Heart left ventricle (tissue), 16 donors: ENCODE measurements at regions not wholly inside any gene's neighbourhood (a gene's known extent, or its start where the extent isn't known, plus 50 kb on each side); places are given as distances from the start of the nearest gene placed in this dataset.

Source experiments
- ATAC-seq, 4 donors: fragments of 200-7000 bp; cut with Tn5 transposase; one replicate each; pipeline ENCODE4 v1.9.1; 2020 to 2022; ENCODE audit warnings: moderate library complexity in 4 of 4, mild to moderate bottlenecking in 3 of 4, moderate number of reproducible peaks in 1 of 4
- DNase-seq, 5 donors: peaks; one replicate each; pipeline ENCODE4 v3.0.0-alpha.2; 2020
- H3K27ac ChIP-seq, 12 donors: fragments of 200-600 bp; sonication (generic) in 4 of 12; one replicate each; pipeline versions ENCODE4 v1.5.0 to v1.8.0; 2016 to 2022; ENCODE audit warnings: mild to moderate bottlenecking in 2 of 12
- H3K27me3 ChIP-seq, 9 donors: fragments of 200-600 bp; sonication (generic) in 2 of 9; one replicate each; pipeline versions ENCODE4 v1.5.1 to v1.8.0; 2016 to 2022; ENCODE audit warnings: mild to moderate bottlenecking in 3 of 9
- H3K36me3 ChIP-seq, 9 donors: fragments of 200-600 bp; sonication (generic) in 2 of 9; one replicate each; pipeline versions ENCODE4 v1.5.0 to v1.8.0; 2018 to 2022; ENCODE audit warnings: mild to moderate bottlenecking in 2 of 9
- H3K4me1 ChIP-seq, 12 donors: fragments of 200-600 bp; sonication (generic) in 4 of 12; one replicate each; pipeline versions ENCODE4 v1.5.0 to v1.8.0; 2016 to 2022; ENCODE audit warnings: mild to moderate bottlenecking in 3 of 12
- H3K4me3 ChIP-seq, 12 donors: fragments of 200-600 bp; sonication (generic) in 4 of 12; one replicate each; pipeline versions ENCODE4 v1.5.0 to v1.8.0; 2017 to 2022; ENCODE audit warnings: mild to moderate bottlenecking in 9 of 12, moderate library complexity in 4 of 12
- H3K9me3 ChIP-seq, 12 donors: fragments of 200-600 bp; sonication (generic) in 4 of 12; one replicate each; pipeline versions ENCODE4 v1.5.0 to v1.8.0; 2016 to 2022; ENCODE audit warnings: mild to moderate bottlenecking in 1 of 12
- CTCF ChIP-seq, 12 donors: fragments of 200-600 bp; sonication (generic) in 4 of 12; IDR thresholded peaks; one replicate each; pipeline versions ENCODE4 v1.5.0 to v1.8.0; 2018 to 2022; ENCODE audit warnings: antibody characterized with exemption in 12 of 12, mild to moderate bottlenecking in 5 of 12
- POLR2A ChIP-seq, 2 donors: fragments of 450-650 bp; IDR thresholded peaks; one replicate each; pipeline ENCODE4 v1.6.1; 2017; ENCODE audit warnings: antibody characterized with exemption in 2 of 2, mild to moderate bottlenecking in 2 of 2, moderate library complexity in 2 of 2
- WGBS, 4 donors: extraction: QIAGEN DNeasy Blood & Tissue Kit in 2 of 4; methylation state at CpG; one replicate each; pipeline versions ENCODE4 v1.1.5 to v1.1.7; 2013 to 2018; 5-methylcytosine and 5-hydroxymethylcytosine counted together
- intact Hi-C, 10 donors: fragments of 100-400 bp; cut with DNase I; formaldehyde crosslinking; loops; one replicate each; pipeline versions ENCODE4 v1.11.1 to v1.14.2; 2022
- donor health status: ischemic (EF 13 %, LVEDD 7.1; RV severe dilation, severe dysfunction).
- donor health status: healthy with polysubstance abuse.
- donor health status: DM: no; HTN: yes; CAD: no.
- donor health status: DM: no; HTN: no; CAD: no.
- donor health status: ischemic (EF 25% LVEDD 6.9; RV normal size, moderate dysfunction).
- donor health status: ischemic (EF 25% LVEDD 5.7; RV mildly dilated, moderate dysfunction).
- donor health status: healthy.
- donor health status: DM: yes; HTN: yes; CAD: no.
- donor health status: ischemic (EF 35%, LVEDD 5.7; RV mildly dilated, moderate dysfunction).
- donor health status: nonischemic (EF 11% LVEDD 7.7; RV severe dilation, severe dysfunction).
- donor health status: DM: yes; HTN: yes; CAD: no.
- donor health status: PGD.
- donor health status: ischemic (EF 29% LVEDD 5.4; RV normal size, mild dysfunction).
- donor health status: nonischemic (EF 23%, LVEDD 6.1; RV moderate dilation, normal function).

GRCh38 chr3:124202754-124203153 lies 210.8 kb upstream of the ROPN1 start:
- Histone ChIP-seq H3K4me3 (no peak overlapping the region), H3K4me1 (peaks cover 0 to 40% (median 23%) of the 10 kb centered on the region in 12 donors), H3K36me3 (no peaks in the 10 kb centered on the region), H3K27ac (peak overlapping the region in 2 of 12 donors; percentile 10 to 44), H3K27me3 (no peaks in the 10 kb centered on the region), H3K9me3 (no peaks in the 10 kb centered on the region)
- peak; percentile 58 to 86 (median 77) for DNase-seq
- 14 to 27% (median 22%) methylated on average over 4 of the region's 4 CpGs for WGBS, 4 donors
- TF ChIP-seq POLR2A (IDR thresholded peaks at IDR 0.05) (no peak), CTCF (IDR thresholded peaks at IDR 0.05) (no peak)
- intact Hi-C loops: no loop called here
- peak; percentile 76 to 93 (median 88) for ATAC-seq

GRCh38 chr3:124203292-124203691 lies 211.4 kb upstream of the ROPN1 start:
- WGBS, 4 donors: 77 to 92% (median 89%) methylated on average over 2 of the region's 2 CpGs
- Histone ChIP-seq H3K9me3 (no peaks in the 10 kb centered on the region), H3K27ac (peak overlapping the region in 1 of 12 donors; percentile 44), H3K4me3 (no peak overlapping the region), H3K27me3 (no peaks in the 10 kb centered on the region), H3K4me1 (peaks cover 0 to 40% (median 27%) of the 10 kb centered on the region in 12 donors), H3K36me3 (no peaks in the 10 kb centered on the region)
- intact Hi-C loops: no loop called here
- ATAC-seq (no peak), DNase-seq (no peak)
- TF ChIP-seq CTCF (IDR thresholded peaks at IDR 0.05) (no peak), POLR2A (IDR thresholded peaks at IDR 0.05) (no peak)

GRCh38 chr3:124206225-124207055 lies 214.5 kb upstream of the ROPN1 start:
- no peaks in the 10 kb centered on the region for H3K9me3 ChIP-seq
- intact Hi-C loops: no loop called here
- ATAC-seq (no peak), DNase-seq (no peak)
- 95 to 99% (median 98%) methylated on average over 5 of the region's 5 CpGs for whole genome bisulfite sequencing, 4 donors
- H3K27ac ChIP-seq: no peak overlapping the region
- TF ChIP-seq POLR2A (IDR thresholded peaks at IDR 0.05) (no peak), CTCF (IDR thresholded peaks at IDR 0.05) (no peak)
- H3K4me1 ChIP-seq: peaks cover 0 to 35% (median 25%) of the 10 kb centered on the region in 12 donors
- H3K27me3 ChIP-seq: no peaks in the 10 kb centered on the region
- no peaks in the 10 kb centered on the region for H3K36me3 ChIP-seq
- H3K4me3 ChIP-seq: no peak overlapping the region

- H3K27me3 ChIP-seq: no peaks in the 10 kb centered on the region
- peaks cover 0 to 29% (median 19%) of the 10 kb centered on the region in 12 donors for H3K4me1 ChIP-seq
- H3K9me3 ChIP-seq: no peaks in the 10 kb centered on the region
- WGBS, 4 donors: 94 to 100% (median 96%) methylated on average over 5 of the region's 5 CpGs
- no peaks in the 10 kb centered on the region for H3K36me3 ChIP-seq
- DNase-seq (no peak), ATAC-seq (no peak)
- no peak overlapping the region for H3K27ac ChIP-seq
- no peak for TF ChIP-seq POLR2A (IDR thresholded peaks at IDR 0.05)
- no peak for TF ChIP-seq CTCF (IDR thresholded peaks at IDR 0.05)
- intact Hi-C loops: no loop called here
- no peak overlapping the region for H3K4me3 ChIP-seq
These were observed 215.2 kb upstream of the ROPN1 start for GRCh38 chr3:124207077-124207476.
